Vagina (tissue), 2 donors: ENCODE measurements at regions not wholly inside any gene's neighbourhood (a gene's known extent, or its start where the extent isn't known, plus 50 kb on each side); places are given as distances from the start of the nearest gene placed in this dataset.

Source experiments
- CTCF ChIP-seq, 3 experiments: fragments of 450-650 bp in 2 of 3; fragments of 200-600 bp in 1 of 3; sonication (generic) in 1 of 3; IDR thresholded peaks; one replicate each; pipeline ENCODE4 v1.5.1; 2017 to 2019; ENCODE audit warnings: antibody characterized with exemption in 3 of 3, mild to moderate bottlenecking in 2 of 3, moderate library complexity in 2 of 3
- POLR2A ChIP-seq, 2 donors: fragments of 450-650 bp; IDR thresholded peaks; one replicate each; pipeline ENCODE4 v1.6.1; 2017; ENCODE audit warnings: antibody characterized with exemption in 2 of 2, mild to moderate bottlenecking in 2 of 2, moderate library complexity in 2 of 2
- POLR2AphosphoS5 ChIP-seq, 2 donors: sonication (generic); formaldehyde crosslinking; IDR thresholded peaks; one replicate each; pipeline ENCODE4 v1.9.0; 2017; ENCODE audit warnings: antibody characterized with exemption in 2 of 2, mild to moderate bottlenecking in 2 of 2, low read depth in 1 of 2; ENCODE audit not compliant: insufficient read depth in 1 of 2

- no peak for TF ChIP-seq POLR2AphosphoS5 (IDR thresholded peaks at IDR 0.05; ENCODE audit: insufficient read depth in 1 of 2, low read depth in 1 of 2)
- no peak for TF ChIP-seq CTCF (IDR thresholded peaks at IDR 0.05)
- TF ChIP-seq POLR2A (IDR thresholded peaks at IDR 0.05) = no peak
Observed at GRCh38 chrX:40483502-40483901, 97.3 kb upstream of the ATP6AP2 start.
